Nephron progenitor cell (in vitro differentiated cells): ENCODE measurements at regions not wholly inside any gene's neighbourhood (a gene's known extent, or its start where the extent isn't known, plus 50 kb on each side); places are given as distances from the start of the nearest gene placed in this dataset.
"Not testable (repeated sequence)": the region's sequence is repeated elsewhere in the genome, so short reads cannot be mapped to it uniquely, and the experiment has no call there.

ENCODE experiments used
- DNase-seq: peaks from one replicate; pipeline ENCODE4 v3.0.0; 2021
- H3K27ac Mint-ChIP-seq: 2 replicates; pipeline ENCODE4 v1.8.0; 2021; ENCODE audit warnings: mild to moderate bottlenecking, moderate library complexity, mixed read lengths
- H3K27me3 Mint-ChIP-seq: 2 replicates; pipeline ENCODE4 v1.8.0; 2021; ENCODE audit warnings: mild to moderate bottlenecking, low read depth, mixed read lengths; ENCODE audit not compliant: poor library complexity
- H3K36me3 Mint-ChIP-seq: 2 replicates; pipeline ENCODE4 v1.8.0; 2021; ENCODE audit warnings: low read depth, mixed read lengths
- H3K4me1 Mint-ChIP-seq: 2 replicates; pipeline ENCODE4 v1.8.0; 2021; ENCODE audit warnings: mixed read lengths
- H3K4me3 Mint-ChIP-seq: 2 replicates; pipeline ENCODE4 v1.8.0; 2021; ENCODE audit warnings: mild to moderate bottlenecking, moderate library complexity, mixed read lengths
- H3K9me3 Mint-ChIP-seq: 2 replicates; pipeline ENCODE4 v1.8.0; 2021; ENCODE audit warnings: mild to moderate bottlenecking, moderate library complexity, mixed read lengths
- CTCF ChIP-seq: fragments of 200-600 bp; sonication (generic); IDR thresholded peaks from 2 replicates; pipeline ENCODE4 v1.5.0; 2021; ENCODE audit warnings: antibody characterized with exemption

DNA sequence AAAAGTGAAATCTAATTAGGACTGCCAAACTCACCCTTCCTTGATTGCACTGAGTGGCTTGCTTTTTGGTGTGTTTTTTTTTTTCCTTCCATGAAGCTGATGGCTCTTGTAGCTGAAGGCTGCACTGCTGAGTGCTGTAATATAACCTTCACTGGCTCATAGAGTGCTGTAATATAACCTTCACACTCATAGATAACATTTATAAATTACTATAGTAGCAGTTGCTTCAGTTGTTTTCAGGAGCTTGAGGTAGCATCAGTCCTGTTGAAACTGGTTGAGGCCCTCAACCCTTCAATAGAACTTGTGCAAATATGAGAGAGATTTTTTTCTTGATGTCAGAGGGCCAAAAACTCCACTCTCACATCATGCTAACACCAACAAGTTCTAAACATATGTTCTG, 404.9 kb upstream of the MBL2 start:
- Mint-ChIP-seq H3K27ac (no peak overlapping the region), H3K36me3 (no peaks in the 10 kb centered on the region), H3K4me3 (no peak overlapping the region), H3K27me3 (no peaks in the 10 kb centered on the region), H3K4me1 (no peaks in the 10 kb centered on the region), H3K9me3 (no peaks in the 10 kb centered on the region)
- DNase-seq, result no peak
- TF ChIP-seq CTCF, result no peak

DNA sequence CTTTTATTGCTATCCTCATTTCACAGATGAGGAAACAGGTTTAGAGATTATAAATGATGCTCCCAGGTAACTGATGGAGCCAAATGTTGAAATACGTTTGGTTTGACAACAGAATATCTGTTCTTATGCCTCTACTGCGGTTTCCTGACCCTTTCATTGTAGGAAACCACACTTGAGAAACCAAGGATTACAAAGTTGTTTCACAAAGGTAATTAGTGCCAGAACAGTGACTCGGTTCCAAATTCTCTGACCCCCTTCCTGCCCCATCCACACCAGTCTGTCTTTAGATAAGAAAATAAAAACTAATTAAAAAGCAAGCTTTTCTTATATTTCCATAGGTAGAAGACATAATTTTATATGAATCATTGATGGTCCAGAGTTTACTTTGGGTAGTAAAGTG, 393.7 kb upstream of the MBL2 start:
- Mint-ChIP-seq H3K36me3 (no peaks in the 10 kb centered on the region), H3K9me3 (no peaks in the 10 kb centered on the region), H3K4me1 (no peaks in the 10 kb centered on the region), H3K27ac (no peak overlapping the region), H3K4me3 (no peak overlapping the region), H3K27me3 (peaks cover 4% of the 10 kb centered on the region)
- TF ChIP-seq CTCF, result no peak
- no peak for DNase-seq

DNA sequence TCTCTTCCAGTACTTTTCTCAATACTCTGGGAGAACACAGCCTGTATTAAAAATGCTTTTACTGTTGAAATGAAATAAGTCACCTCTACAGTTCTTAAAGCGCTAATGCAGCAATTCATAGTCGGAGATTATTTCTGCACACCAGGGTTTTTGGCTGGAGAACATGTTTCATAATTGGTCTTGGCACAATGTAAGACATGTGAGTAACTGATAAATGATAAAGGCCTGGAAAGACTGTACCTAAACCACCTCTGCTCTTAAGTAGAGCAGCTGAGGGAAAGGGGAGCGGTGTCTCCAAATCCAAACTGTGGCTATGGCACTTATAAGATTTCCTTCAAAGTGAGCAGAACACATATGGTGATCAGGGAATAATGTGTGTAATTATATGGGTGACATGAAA, 390.3 kb upstream of the MBL2 start:
- no peaks in the 10 kb centered on the region for H3K36me3 Mint-ChIP-seq

DNA sequence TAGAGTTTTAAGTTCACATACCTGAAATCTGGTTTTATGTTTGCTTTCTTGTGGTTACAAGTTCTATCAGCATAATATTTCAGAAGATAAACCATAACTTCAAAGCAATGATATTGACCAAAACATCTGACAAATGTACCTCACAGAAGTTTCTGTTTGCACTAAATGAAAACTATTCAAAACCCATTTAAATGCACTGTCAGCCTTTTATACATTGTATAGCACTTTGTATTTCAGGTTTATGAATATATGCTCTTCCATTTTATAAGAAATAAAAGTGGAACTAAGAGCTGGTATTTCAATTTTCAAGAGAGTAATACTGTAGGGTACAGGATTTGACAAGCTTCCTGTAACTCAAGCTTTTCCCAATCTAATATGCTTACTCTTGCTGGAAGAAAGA, 388.6 kb upstream of the MBL2 start:
- Mint-ChIP-seq H3K9me3 (peaks cover 12% of the 10 kb centered on the region), H3K27ac (no peak overlapping the region), H3K4me3 (no peak overlapping the region), H3K36me3 (no peaks in the 10 kb centered on the region), H3K4me1 (no peaks in the 10 kb centered on the region), H3K27me3 (peaks cover 4% of the 10 kb centered on the region)
- TF ChIP-seq CTCF, result no peak
- no peak for DNase-seq

More for the DNA sequence above, 390.3 kb upstream of the MBL2 start:
- H3K4me1 Mint-ChIP-seq, result no peaks in the 10 kb centered on the region
- no peaks in the 10 kb centered on the region for H3K9me3 Mint-ChIP-seq
- no peak overlapping the region for H3K4me3 Mint-ChIP-seq
- no peak overlapping the region for H3K27ac Mint-ChIP-seq
- no peak for DNase-seq
- peaks cover 4% of the 10 kb centered on the region for H3K27me3 Mint-ChIP-seq
- TF ChIP-seq CTCF, result no peak

GRCh38 chr10:53155674-53156073, 383.1 kb upstream of the MBL2 start:
- H3K9me3 Mint-ChIP-seq, result peaks cover 28% of the 10 kb centered on the region
- peak; percentile 3 for DNase-seq

GRCh38 chr10:53153831-53154230, 381.2 kb upstream of the MBL2 start:
- TF ChIP-seq CTCF, result no peak
- Mint-ChIP-seq H3K36me3 (peaks cover 6% of the 10 kb centered on the region), H3K4me1 (no peaks in the 10 kb centered on the region), H3K4me3 (no peak overlapping the region), H3K27me3 (peaks cover 4% of the 10 kb centered on the region), H3K9me3 (peaks cover 28% of the 10 kb centered on the region), H3K27ac (no peak overlapping the region)
- no peak for DNase-seq

More at GRCh38 chr10:53155674-53156073, 383.1 kb upstream of the MBL2 start:
- not testable (repeated sequence) for H3K27ac Mint-ChIP-seq, H3K27me3 Mint-ChIP-seq, H3K36me3 Mint-ChIP-seq, H3K4me1 Mint-ChIP-seq, H3K4me3 Mint-ChIP-seq
